ENCODE measurements at regions not wholly inside any gene's neighbourhood (a gene's known extent, or its start where the extent isn't known, plus 50 kb on each side); places are given as distances from the start of the nearest gene placed in this dataset.
A peak's percentile ranks its signal among the peaks of the same experiment; 100 is the strongest.
"Not testable (repeated sequence)": the region's sequence is repeated elsewhere in the genome, so short reads cannot be mapped to it uniquely, and the experiment has no call there.

DNA sequence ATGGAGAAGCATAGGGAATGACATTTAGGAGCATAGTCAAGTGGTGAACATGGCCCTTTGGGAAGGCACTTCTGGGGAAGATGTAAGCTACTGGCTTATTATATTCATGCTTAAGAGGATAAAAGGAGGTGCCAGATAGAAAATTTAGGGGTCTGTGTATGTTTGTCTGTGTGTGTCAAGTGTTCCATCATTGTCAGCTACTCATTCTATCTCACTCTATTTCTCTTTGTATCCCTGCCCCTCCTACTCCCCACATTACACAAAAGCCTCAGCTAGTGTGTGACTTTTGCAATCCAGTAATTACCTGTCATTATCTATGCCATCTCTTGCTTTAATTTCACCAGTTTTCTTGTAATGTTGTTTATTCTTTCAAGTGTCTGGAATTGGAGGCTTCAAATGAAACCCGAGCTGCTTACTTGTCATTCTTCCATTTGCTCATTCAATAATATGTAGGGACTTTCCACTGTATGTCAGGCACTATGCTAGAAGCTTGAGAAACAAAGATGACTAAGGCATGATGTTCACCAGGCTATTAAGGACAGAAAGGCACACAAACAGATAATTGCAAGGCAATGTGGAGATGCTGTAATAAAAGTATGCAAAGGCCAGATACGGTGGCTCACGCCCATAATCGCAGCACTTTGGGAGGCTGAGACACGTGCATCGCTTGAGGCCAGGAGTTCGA is 229.8 kb upstream of the TEX13C start:
- FAIRE-seq, result no peak
- DNase-seq (ENCODE audit: low spot score in 2 of 2), result no peak

DNA sequence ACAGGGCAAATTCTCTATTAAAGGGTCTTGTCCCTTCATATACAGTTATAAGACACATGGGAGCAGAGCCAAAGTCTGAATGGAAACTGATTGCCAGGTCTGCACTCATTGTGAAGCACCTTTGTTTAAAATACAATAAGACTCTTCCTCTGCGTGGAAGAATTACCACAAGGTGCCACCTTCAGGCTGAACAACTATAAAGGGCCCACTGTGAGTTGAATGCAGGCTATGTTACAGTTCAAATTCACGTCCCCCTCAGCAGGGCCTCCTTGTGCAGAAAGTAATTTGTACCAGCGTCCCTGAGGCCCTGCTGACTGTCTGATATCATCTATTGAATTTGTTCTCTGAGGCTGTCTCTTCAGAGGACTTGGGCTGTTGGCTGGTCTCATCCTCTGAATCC is 225.8 kb upstream of the TEX13C start:
- FAIRE-seq (no peak), DNase-seq (ENCODE audit: low spot score in 2 of 2) (no peak)

DNA sequence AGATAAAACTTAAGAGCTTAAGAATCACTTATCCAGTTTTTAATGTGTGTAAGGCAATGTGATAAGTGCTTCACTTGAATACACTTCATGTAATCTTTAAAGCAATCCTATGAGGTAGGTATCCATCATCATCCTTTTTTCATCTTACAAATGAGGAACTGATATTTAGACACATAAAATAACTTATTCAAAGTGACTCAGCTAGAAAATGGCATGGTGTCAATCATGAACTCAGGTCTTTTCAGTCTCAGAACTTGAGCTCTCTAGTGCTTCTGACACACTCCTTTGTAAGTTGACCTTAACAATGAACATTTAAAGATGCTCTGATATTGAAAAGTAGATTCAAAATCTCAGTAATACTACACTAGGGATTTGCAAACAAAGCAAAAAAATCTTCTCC is 224.8 kb upstream of the TEX13C start:
- no peak for DNase-seq (ENCODE audit: low spot score in 2 of 2)
- no peak for FAIRE-seq

DNA sequence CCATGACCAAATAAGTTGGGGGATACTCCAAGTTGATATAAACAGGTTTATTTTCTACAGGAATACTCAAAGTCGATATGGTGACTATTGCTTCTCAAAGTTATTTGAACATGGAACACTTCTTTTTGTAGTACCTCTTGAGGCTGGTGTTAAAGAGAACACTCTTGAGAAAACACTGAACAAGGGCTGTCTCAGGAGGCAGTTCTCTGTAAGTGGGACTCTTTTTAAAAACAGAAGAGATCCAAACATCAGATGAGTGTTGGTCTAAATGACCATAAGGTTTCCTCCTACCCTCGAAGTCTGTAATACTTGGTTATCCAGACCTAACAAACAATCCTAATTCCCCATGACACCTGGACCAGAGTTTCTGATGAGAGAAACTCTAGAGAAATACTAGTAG is 223.2 kb upstream of the TEX13C start:
- FAIRE-seq (no peak), DNase-seq (ENCODE audit: low spot score in 2 of 2) (no peak)

DNA sequence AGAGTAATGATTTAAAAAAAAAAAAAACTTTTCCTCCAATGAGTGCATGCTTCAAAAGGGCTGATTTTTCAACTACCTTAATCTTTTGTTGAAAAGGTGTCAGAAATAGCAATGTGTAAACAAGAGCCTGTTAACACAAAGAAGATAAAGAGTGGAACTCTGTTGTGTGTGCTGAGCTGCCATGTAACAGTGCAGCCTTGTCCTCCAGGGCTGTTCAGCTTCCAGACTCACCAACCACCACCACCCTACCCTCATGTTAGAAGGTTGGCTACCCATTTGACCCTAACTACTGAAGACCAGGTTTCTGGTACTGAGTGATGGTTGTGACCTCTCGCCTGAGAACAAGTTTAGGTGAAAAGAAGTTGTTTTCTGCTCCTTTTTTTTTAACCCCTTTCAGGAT is 222.8 kb upstream of the TEX13C start:
- FAIRE-seq, result no peak
- DNase-seq (ENCODE audit: low spot score in 2 of 2), result no peak

DNA sequence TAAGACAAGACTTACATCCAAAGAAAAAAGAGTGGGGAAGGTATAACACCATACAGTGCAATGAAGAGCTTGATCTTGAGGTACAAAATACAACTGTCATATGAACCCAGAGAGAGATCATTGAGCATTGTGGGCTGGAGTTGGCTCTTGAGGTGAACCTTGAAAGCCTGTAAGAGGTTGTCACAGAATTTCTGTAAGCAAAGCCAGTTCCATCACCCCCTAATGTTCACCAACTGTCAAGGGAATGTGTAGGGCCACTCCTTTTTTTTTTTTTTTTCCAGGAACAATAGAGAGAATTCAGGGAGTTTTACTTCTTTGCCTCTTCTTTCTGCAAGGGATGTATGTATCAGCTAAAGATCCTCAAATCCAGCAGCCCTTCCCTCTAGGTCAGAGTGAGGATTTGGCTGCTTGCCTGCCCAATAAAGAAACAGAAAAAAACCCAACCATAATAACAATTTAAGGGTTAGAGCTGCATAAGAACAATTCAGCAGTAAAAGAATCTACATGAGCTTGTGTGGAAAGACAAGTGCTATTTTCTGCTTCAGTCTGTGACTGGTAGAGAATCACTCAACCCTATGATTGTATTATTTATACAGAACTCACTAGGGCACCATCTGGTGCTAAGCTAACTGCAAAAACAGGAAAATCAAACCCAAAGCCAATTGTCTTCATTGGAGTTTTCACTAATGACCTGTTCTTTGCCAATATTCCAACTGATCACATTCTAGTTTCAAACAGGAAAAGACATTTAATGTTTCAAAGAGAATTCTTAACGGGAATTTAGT is 217.5 kb upstream of the TEX13C start:
- FAIRE-seq (no peak), DNase-seq (ENCODE audit: low spot score in 2 of 2) (no peak)

DNA sequence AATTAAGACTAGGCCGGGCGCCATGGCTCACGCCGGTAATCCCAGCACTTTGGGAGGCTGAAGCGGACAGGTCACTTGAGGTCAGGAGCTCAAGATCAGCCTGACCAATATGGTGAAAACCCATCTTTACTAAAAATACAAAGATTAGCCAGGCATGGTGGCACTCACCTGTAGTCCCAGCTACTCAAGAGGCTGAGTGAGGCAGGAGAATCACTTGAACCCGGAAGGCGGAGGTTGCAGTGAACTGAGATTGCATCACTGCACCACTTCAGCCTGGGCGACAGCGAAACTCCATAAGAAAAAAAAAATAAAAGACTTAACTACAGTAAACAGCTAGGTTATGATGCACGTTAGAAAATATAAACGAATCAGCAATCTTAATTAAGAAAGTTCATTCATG is 216.0 kb upstream of the TEX13C start:
- DNase-seq (ENCODE audit: low spot score in 2 of 2) (no peak), FAIRE-seq (no peak)

DNA sequence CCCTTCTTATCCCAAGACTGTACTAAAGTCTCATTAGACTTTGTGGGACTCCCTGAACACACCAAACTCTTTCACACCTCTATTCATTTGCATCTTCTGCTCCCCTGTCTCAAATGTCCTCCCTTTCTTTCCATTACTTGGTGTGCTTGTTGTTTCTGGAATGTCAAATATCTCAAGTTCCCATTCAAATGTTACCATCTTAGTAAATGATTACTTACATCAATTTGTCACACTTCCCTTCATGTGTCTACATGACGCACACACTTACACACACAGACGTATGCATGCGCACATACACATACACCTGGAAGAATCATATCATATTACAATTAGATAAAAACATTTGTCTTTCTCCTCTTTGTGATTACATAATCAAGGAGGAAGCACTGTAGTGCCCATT is 210.8 kb upstream of the TEX13C start:
- DNase-seq (ENCODE audit: low spot score in 2 of 2), result no peak
- FAIRE-seq, result no peak

DNA sequence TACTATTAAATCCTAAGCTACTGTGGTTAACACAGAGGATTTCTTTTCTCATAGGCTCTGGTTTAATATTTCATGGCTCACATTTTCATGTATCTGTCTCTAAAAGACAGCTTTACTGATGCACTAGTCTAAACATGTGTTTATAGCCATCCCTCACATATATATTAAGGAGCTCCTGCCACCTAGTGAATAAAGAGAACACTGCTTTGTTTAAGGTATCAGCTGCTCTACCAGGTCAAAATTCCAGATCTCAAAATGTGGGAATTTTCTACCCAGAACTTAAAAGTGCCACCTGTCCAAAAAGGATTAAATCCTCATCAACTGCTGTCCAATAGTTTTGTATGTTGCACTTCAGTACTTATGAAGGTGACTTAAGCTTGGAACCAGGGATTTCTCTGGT is 188.5 kb upstream of the TEX13C start:
- no peak for DNase-seq (ENCODE audit: low spot score in 2 of 2)
- FAIRE-seq, result no peak

DNA sequence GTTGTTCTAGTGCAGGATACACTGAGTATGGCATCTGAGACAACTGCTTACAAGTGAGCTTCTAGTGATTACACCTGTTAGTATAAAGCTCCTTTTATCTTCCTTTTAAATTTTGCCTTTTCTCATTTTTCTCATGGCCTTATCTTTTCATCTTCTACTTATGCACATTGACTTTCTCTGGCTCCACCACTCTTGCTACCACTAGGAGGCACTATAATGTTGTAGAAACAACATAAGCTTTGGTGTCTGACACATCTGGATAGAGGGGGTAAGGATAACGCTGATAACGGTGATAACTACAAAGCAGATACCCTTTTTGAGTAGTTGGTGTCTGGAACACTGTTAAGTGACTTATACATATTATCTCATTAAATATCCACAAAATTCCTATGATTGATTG is 187.4 kb upstream of the TEX13C start:
- DNase-seq (ENCODE audit: low spot score in 2 of 2) (no peak), FAIRE-seq (no peak)

DNA sequence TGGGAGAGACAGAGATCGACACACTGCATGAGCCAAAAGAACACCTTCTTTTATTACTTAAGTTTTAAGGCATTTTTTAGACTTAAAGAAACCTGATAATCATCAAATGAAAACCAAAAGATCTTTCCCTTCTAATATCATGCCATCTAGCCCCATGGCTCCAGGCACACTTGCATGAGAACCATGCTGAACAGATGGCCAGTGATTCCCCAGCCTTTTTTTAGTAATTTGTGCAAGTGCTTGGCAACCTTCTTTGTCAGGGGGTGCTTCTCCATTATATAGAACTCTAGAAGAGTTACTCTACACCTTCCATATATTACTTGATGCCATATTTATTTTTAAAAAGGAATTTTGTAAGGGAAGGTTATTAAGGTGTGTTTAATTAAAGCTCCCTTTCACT is 182.2 kb upstream of the TEX13C start:
- DNase-seq (ENCODE audit: low spot score in 2 of 2), result no peak

DNA sequence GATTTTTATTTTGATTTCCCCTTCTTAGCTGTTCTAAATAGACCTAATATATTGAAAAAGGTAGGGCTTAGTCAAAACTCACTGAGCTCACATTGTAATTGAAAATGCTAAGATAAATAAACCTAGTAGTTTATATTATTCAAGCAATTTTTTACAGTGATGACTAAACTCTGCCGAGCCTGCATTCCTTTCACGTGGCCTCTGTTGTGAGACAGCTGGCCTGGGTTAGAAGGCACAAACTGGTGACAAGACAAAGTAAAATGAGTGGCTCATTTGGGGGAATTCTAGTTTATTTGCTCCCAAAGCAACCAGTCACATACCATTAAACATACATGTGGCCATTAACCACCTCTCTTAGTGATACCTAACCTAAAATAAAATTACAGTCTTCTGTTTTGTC is 169.4 kb upstream of the TEX13C start:
- no peak for DNase-seq (ENCODE audit: low spot score in 2 of 2)
- no peak for FAIRE-seq

More for the DNA sequence above, 182.2 kb upstream of the TEX13C start:
- FAIRE-seq, result no peak

DNA sequence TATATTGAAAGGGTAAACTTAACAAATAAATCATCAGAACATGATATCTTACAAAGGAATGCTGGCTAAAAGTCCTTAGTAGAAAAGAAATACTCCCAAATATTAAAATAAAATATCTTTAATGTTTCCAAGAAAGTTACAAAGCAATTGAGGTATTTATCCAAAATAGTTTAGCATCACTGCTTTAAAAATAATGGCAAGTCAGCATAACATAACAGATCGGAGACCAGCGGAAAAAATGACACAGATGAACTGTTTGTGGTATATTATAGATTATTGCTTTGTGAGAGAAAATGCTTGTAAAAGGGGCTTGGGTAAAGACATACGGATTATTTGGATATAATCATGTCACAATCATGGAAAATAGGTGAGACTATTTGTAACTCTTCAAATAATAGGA is 168.5 kb upstream of the TEX13C start:
- DNase-seq (ENCODE audit: low spot score in 2 of 2) (no peak), FAIRE-seq (no peak)

DNA sequence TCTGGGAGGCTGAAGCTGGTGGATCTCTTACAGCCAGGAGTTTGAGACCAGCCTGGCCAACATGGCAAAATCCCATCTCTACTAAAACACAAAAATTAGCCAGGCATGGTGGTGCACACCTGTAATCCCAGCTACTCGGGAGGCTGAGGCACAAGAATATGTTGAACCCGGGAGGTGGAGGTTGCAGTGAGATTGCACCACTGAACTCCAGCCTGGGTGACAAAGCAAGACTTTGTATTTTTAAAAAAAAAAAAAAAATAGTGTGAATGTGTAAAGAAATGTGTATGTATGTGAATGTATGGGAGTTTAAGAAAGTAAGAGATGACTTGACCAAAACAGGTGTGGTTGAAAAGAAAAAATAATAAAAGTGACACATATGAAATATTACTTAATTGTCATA is 167.7 kb upstream of the TEX13C start:
- peak; percentile 42 for FAIRE-seq
- no peak for DNase-seq (ENCODE audit: low spot score in 2 of 2)

DNA sequence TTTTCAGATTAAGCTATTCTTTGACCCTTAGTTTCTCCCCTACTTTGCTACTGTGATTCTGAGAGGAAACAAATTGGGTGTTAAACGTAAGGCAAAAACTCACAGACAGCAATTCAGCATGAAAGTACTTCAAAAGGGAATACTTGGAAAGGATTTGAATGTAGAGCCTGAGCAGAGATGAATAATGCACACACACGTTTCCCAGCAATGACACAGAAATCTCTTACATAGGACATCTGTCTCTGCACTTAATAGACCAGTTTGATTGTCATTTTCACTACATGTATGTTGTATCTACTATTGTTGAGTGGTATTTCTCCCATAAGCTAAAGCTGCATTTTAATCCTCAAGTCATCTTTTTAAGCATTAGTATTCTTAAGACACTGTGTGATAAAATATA is 166.1 kb upstream of the TEX13C start:
- FAIRE-seq (no peak), DNase-seq (ENCODE audit: low spot score in 2 of 2) (no peak)

DNA sequence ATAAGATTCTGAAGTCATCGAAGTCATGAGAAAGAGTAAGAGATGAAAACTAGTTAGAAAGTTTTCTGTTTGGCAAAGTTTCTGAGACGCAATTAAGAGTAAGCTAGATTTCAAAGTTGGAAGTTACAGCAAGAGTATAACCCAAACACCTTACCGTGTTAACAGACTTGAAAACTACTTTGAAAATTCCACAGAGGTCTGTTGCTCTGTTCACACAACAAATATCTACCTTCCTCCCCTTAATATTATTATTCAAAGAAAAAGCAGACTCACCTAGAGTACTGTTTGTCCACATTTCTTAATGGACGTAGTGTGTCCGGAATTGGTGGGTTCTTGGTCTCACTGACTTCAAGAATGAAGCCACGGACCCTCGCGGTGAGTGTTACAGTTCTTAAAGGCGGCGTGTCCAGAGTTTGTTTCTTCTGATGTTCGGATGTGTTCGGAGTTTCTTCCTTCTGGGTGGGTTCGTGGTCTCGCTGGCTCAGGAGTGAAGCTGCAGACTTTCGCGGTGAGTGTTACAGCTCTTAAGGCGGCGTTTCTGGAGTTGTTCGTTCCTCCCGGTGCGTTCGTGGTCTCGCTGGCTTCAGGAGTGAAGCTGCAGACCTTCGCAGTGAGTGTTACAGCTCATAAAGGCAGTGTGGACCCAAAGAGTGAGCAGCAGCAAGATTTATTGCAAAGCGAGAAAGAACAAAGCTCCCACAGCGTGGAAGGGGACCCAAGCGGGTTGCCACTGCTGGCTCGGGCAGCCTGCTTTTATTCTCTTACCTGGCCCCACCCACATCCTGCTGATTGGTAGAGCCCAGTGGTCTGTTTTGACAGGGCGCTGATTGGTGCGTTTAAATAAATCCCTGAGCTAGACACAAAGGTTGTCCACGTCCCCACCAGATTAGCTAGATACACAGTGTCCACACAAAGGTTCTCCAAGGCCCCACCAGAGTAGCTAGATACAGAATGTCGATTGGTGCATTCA is 165.1 kb upstream of the TEX13C start:
- FAIRE-seq; DNase-seq (ENCODE audit: low spot score in 2 of 2): not testable (repeated sequence)

DNA sequence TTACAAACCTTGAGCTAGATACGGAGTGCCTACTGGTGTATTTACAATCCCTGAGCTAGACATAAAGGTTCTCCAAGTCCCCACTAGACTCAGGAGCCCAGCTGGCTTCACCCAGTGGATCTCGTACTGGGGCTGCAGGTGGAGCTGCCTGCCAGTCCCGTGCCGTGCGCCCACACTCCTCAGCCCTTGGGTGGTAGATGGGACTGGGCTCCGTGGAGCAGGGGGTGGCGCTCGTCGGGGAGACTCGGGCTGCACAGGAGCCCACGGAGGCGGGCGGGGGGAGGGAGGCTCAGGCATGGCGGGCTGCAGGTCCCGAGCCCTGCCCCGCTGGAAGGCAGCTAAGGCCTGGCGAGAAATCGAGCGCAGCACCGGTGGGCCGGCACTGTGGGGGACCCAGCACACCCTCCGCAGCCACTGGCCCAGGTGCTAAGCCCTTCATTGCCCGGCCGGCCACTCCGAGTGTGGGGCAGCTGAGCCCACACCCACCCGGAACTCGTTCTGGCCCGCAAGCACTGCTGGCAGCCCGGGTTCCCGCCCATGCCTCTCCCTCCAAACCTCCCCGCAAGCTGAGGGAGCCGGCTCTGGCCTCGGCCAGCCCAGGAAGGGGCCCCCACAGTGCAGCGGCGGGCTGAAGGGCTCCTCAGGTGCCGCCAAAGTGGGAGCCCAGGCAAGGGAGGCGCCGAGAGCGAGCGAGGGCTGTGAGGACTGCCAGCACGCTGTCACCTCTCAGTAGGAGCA is 164.2 kb upstream of the TEX13C start:
- not testable (repeated sequence) for DNase-seq (ENCODE audit: low spot score in 2 of 2); FAIRE-seq

DNA sequence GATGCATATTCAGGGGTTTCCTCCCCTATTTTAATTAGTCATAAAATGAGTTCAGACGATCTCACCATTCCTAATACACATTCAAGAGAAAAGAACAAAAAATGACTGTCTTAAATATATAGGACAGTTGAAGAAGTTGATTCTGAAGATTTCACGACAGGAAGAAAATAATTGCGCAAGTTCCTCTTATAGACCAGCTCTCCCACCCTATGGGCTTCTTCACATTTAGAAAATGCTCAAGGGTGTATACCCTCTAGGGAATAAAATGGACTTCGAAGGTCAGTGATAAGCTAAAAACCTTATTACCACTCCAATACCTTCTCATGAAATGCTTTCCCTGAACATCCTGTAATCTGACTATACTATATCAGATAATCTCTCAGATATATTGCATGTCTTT is 149.2 kb upstream of the TEX13C start:
- no peak for FAIRE-seq
- no peak for DNase-seq (ENCODE audit: low spot score in 2 of 2)

DNA sequence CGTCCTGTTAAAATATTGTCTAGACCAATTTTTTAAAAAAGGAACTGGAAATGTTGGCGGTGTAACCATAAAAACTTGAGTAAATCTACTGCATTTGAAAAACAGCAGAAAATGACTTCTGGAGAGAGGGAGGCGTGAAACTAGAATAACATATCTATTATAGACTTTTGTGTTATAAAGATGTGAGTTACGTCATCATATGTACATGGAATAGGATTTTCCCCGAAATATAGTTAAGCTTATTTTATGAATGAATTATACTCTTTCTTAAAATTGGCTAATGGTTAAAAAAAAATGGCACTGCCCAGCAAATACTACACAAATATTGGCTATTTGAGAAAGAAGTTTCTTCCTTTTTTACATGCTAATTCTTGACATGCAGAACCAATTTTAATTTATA is 147.1 kb upstream of the TEX13C start:
- no peak for FAIRE-seq
- DNase-seq (ENCODE audit: low spot score in 2 of 2), result no peak

DNA sequence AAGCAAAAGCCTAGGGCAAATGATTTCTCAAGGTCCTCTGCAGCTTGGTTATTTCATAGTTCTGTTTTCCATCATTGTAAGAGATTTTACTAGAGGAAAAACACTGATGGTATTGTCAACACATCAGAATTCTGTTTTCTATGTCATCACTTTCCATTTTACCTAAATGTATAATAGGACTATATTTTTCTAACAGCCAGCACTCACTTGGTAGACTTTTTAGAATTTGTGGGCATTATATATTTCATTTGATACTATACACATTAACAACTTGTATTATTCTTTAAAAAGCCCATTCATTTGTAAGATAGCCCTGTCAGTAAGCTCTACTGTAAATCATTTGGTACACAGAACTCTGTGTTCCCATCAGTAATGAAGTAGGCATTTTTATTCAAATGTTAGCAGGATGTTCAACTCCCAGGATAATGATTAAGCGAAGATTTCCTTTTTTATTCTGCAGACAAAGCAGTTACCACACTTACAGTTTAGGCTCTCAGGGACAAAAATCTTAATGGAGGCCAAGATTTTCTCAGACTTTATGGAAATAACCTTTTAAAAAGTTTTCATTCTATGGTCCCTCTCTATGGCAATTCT is 143.6 kb upstream of the TEX13C start:
- no peak for DNase-seq (ENCODE audit: low spot score in 2 of 2)
- FAIRE-seq, result no peak
